HG03521 (cell line): ENCODE measurements at regions not wholly inside any gene's neighbourhood (a gene's known extent, or its start where the extent isn't known, plus 50 kb on each side); places are given as distances from the start of the nearest gene placed in this dataset.

ENCODE experiments used
- ATAC-seq: cut with Tn5 transposase; IDR thresholded peaks from one replicate; pipeline ENCODE4 v1.9.1; 2021; ENCODE audit warnings: mild to moderate bottlenecking, moderate library complexity; ENCODE audit not compliant: unreplicated experiment

- ATAC-seq = no peak
Measured at GRCh38 chr12:90899456-90900182, 55.4 kb downstream of the CCER1 start.

DNA sequence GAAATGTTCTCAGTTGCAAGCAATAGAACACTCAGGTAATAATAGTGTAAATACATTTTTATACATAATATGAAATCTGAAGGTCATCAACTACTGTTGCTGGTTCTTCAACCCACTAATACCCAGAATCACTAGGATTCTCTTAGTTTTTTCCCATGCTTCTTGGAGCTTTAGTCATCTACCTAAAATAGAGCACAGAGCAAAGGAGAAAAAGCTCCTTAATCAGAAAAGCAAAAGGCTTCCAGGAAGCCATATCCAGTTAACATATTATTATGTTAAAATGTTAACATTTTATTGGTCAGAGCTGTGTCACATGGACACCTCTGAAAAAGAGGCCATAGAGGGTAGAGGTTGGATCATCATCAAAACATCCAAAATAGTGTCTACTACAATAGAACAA lies 57.0 kb downstream of the CCER1 start:
- no peak for ATAC-seq

DNA sequence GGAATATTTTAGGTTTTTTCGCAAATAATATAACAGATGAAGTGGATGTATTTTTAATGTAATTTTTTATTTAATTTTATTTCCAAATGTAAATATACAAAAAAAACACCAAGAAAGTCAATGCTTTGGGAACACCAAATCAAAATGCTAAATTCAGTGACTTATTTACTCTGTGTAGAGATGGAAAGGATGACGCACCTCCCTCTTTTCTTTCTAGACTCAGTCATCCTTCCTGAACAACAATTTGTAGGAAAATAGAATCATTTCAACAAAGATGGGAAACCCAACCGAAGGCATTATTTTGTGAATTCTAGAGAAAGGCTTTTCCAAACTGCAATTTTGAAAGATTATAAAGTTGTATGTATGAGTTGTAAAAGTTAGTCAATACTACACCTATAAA lies 57.7 kb downstream of the CCER1 start:
- no peak for ATAC-seq

DNA sequence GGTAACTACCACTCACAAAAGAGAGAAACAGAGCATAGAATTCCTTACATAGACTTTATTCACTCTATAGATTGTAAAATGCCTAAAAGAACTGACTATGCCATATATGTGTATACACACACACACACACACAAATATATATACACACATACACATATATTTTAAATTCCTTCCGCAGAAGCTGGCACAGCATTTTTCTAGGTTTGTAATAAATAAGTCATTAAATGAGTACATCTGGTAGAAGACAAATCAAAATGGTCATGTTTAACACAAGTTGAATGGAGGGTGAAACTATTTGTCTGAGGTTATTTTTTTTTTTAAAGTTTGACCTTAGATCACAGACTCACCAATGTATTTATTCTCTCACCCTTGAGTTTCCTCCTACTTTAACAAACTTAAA lies 58.2 kb downstream of the CCER1 start:
- ATAC-seq = no peak

- ATAC-seq = no peak
Measured at GRCh38 chr12:90896164-90896563, 58.8 kb downstream of the CCER1 start.

DNA sequence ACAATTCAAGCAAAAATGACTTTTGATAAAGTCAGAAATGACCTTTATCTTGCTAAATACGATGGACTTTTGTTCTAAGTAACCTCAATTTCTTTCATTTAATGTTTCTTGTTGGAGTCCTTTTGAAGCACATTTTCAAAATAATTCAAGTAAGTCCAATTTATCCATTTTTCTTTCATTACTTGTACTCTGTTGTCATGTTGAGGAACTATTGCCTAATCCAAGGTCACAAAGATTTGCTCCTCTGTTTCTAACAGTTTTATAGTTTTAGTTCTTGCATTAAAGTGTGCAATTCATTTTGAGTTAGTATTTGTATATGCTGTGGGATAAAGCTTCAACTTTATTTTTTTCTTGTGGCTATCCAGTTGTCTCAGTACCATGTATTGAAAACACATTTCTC lies 66.7 kb downstream of the CCER1 start:
- no peak for ATAC-seq

GRCh38 chr12:90883456-90883855 lies 71.5 kb downstream of the CCER1 start:
- ATAC-seq = no peak

DNA sequence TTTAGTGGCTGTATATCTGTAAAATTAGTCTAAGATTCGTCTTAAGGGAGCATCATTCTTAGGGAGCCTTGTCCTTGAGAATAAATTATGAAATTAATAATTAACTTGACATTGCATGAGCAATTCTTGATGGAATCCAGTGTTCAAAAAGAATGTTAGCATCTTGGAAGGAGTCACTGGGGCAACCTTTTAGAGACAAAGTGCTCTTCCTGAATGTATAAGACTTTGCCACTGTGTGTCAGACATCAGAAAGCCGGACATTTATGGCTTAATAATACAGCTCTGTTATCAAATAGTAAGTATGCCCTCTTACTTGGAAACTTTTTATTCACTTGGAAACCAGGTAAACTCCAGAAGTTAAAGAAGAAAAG lies 83.3 kb downstream of the CCER1 start:
- ATAC-seq = no peak

- ATAC-seq = no peak
Measured at GRCh38 chr12:90870971-90871725, 83.8 kb downstream of the CCER1 start.

DNA sequence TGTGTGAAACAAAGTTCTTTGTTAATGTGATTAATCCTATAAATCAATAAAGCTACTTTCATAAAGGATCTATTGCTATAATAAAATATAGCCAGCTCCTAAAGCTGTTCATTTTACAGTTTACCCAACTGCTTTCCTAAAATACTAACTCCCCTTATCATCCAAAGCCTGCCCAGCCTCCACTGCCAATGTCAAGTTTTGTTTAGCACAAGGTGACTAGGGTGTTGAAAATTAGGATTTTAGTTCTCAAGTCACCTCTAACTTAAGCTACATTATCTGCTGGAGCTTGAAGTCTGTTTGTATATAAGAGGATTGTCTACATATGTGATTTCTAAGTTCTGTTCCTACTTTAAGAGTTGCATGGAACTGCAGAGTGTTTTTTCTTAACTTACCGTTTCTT lies 86.3 kb downstream of the CCER1 start:
- ATAC-seq = no peak

DNA sequence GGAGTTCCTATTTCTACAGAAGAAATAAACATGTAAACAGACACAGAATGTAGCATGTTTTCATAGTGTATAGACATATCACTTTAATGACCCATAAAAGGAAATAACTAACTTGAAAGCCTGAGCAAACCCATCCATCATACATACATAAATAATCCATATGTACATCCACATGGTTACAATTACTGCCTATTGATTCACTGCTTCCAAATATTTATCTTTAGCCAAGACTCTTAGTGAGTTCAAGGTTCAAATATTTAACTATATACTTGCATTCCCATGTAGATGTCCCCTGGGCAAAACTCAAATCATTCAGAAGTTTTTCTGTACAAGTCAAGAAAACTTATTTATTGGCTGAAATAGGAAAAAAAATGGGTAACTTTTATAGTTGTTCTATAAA lies 95.4 kb downstream of the CCER1 start:
- no peak for ATAC-seq

DNA sequence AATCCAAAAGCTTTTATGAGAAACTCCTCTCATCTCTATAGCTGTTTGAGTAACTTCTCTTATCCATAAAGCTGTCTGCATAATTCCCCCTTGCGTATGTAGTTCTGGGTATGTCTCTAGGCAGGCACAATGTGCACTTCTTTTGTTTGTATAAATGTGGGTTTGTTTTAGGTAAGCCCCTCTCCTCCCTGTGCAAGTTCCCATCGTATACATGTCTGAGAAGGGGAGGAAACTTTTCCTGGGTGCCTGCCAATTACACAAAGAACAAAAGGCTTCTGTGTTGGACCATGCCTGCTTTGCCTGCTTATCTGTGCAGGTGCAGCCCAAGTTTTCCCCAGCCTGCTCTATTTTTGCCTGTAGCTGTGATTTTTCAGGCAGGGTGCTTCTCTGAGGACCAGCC lies 96.7 kb downstream of the CCER1 start:
- ATAC-seq = no peak

- ATAC-seq = no peak
Measured at GRCh38 chr12:90855534-90855933, 99.4 kb downstream of the CCER1 start.

- peak; percentile 65 for ATAC-seq
Measured at GRCh38 chr12:90854136-90854689, 100.8 kb downstream of the CCER1 start.

DNA sequence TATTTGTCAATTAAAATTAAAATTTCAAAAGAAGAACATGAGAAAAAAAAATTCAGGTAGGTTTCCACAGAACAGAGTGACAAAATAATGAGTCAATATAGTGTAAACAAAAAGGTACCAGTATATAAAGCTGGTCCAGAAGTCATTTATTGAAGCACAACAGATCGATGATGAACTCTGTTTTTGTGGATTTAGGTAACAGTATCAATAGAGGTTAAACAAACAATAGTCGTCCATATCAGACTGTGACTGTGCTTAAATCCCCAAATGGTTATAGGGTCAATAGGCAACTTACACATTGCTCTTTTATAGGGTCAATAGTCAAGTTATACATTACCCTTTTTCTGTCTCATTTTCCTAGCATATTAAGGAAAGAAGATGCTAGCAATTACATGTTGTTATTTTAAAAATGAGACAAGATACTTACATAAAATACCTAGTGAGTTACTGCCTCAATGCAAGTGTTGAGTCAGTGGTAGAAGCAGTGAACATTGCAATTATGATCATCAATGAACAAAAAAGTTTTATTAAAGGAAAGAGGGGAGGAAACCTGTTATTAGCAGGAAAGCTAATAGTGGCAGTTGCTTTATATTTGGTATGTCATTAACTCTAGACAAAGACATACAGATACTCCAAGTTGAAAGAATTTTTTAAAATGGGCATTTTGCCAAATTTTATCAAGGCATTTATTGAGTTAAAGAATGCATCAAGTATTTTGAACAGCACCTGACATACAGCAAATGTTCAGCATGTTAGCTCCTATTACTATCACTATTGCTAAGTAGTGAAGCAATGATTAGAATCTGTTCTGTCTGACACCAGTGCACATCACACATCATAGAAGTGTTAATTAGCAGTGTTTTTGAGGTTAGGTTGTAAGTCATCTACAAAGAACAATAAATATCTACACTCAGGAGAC lies 102.9 kb downstream of the CCER1 start:
- ATAC-seq = no peak

DNA sequence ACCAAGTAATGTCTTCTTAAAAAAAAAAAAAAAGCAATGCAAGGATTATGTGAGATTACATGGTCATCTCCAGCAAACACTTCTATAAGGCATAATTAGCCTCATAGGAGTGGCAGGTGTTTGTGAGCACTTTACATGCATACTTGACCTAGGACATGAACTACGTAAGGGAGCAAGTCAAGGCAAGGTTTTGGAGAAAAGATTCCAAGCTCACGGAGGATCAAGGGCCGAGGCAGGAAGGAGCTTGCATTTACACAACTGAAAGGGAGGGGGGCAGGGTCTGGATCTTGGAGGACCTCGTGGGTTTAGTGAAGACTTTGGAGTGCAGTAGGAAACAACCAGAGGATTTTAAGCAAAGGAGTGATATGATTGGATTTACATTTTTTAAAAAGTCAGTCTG lies 112.5 kb downstream of the CCER1 start:
- no peak for ATAC-seq

DNA sequence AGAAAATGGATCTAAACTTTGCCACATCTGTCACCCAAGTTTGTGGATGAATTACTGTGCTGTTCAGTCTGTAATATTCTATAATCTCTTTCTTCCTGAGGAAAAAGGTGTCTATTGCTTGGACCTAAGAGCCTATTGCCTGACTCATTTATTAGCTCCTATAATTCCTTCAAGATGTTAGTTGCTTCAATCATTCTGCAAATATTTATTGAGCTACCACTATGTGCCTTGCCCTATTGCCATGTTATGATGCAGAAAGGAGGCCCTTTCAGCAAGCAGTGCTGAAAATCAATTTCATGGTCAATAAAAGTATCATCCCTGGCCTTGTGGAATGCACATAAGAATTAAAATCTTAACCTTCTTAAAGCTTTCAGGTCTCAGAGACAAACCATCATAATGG lies 113.6 kb downstream of the CCER1 start:
- no peak for ATAC-seq

DNA sequence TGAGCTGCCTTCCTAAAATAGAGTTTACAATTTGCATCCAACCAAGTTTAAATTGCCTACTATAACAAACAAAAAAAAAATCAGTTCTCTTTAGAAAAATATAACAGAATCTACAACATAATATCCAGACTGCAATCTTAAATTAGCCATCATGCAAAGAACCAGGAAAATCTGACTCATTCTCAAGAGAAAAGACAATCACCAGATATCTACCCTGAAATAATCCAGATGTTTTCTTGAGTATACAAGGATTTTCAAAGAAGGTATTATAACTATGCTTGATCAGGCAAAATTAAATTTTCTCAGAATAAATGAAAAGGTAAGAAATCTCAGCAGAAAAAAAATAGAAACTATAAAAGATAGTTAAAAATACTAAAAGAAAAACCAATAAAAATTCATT lies 115.6 kb downstream of the CCER1 start:
- ATAC-seq = no peak

- no peak for ATAC-seq
Measured at GRCh38 chr12:90836689-90837088, 118.3 kb downstream of the CCER1 start.

- no peak for ATAC-seq
Measured at GRCh38 chr12:90833228-90833627, 121.7 kb downstream of the CCER1 start.

DNA sequence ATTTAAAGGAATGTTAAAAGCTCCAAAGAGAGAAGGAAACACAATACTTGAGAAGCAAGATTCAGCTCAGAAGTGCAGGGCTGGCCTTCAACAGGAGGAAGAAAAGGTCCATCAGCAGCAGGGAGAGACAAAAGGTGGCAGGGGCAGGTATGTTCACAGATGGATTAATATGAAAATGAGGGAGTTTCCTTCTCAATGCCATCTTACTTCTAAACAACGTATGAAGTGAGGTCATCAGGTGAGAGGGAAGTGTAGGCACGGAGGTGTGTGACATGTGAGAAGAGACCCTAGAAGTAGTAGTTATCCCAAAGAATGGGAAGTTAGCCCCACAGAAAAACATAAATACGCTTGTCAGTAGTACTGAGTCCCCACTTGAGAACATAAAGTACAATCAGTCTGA lies 122.5 kb downstream of the CCER1 start:
- ATAC-seq = no peak
